ENCODE measurements at regions not wholly inside any gene's neighbourhood (a gene's known extent, or its start where the extent isn't known, plus 50 kb on each side); places are given as distances from the start of the nearest gene placed in this dataset.

DNA sequence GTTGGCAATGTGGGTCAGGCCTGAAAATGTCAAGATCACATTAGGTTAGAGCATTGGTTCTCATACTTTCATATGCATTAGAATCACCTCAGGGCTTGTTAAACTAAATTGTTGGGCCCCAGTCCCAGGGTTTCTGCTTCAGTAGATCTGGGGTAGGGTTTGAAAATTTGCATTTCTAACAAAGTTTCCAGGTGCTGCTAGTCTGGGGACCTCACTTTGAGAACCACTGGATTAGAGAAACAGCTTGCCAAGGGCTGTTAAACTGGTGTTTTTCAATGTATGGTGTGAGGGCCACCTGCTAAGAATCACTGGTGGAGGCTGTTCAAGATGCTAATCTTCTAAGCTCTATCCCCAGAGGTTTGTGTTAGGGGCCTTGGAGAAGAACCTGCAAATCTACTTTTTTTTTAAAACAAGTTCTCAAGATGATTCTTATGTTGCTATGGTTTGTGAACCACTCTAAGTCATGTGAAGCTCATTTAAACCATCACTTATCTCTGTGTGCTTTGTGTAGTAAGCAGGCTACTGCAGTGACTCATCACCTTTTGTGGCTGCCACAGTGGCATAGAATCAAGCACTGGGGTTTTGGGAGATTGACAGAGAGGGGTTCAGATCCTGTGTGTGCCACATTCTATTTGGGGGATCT is 152.2 kb downstream of the S1PR1 start:
- no peak for TF ChIP-seq JUN (IDR thresholded peaks at IDR 0.05; ENCODE audit: borderline replicate concordance, insufficient read depth, insufficient read length, low read depth)
- peak; percentile 40 for TF ChIP-seq FOS (IDR thresholded peaks at IDR 0.05; ENCODE audit: borderline replicate concordance, insufficient read depth, low read length)
- TF ChIP-seq, protein P1, sequence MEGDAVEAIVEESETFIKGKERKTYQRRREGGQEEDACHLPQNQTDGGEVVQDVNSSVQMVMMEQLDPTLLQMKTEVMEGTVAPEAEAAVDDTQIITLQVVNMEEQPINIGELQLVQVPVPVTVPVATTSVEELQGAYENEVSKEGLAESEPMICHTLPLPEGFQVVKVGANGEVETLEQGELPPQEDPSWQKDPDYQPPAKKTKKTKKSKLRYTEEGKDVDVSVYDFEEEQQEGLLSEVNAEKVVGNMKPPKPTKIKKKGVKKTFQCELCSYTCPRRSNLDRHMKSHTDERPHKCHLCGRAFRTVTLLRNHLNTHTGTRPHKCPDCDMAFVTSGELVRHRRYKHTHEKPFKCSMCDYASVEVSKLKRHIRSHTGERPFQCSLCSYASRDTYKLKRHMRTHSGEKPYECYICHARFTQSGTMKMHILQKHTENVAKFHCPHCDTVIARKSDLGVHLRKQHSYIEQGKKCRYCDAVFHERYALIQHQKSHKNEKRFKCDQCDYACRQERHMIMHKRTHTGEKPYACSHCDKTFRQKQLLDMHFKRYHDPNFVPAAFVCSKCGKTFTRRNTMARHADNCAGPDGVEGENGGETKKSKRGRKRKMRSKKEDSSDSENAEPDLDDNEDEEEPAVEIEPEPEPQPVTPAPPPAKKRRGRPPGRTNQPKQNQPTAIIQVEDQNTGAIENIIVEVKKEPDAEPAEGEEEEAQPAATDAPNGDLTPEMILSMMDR (IDR thresholded peaks at IDR 0.05; ENCODE audit: extremely low read depth in 1 of 2, insufficient read depth in 1 of 2, low read depth in 1 of 2, low read length in 2 of 2): no peak
- ChIA-PET POLR2A (no interaction called here), CTCF (interaction anchor here (0.9 to 1.9 kb wide), 3 partner anchors 13 to 49 kb away, joined by 3 to 5 read pairs (median 3); no protein-coding TSS in a partner anchor)
- Histone ChIP-seq H3K79me2 (ENCODE audit: control insufficient read depth, insufficient read depth, low read length) (no peaks in the 10 kb centered on the region), H3K36me3 (ENCODE audit: control insufficient read depth in 2 of 2, extremely low read depth in 1 of 2, insufficient read depth in 2 of 2, low read length in 2 of 2) (no peaks in the 10 kb centered on the region), H3K9me1 (replicated peaks; ENCODE audit: control insufficient read depth, extremely low read depth, insufficient read depth, low read length) (no peaks in the 10 kb centered on the region), H3K27me3 (ENCODE audit: control insufficient read depth in 2 of 2, insufficient read depth in 2 of 2, low read length in 2 of 2) (no peaks in the 10 kb centered on the region), H3K9me3 (replicated peaks; ENCODE audit: control insufficient read depth, insufficient read depth, low read length) (no peaks in the 10 kb centered on the region), H3K4me2 (ENCODE audit: insufficient read depth, low read length) (no peak overlapping the region), H2AFZ (ENCODE audit: low read depth, low read length) (no peak overlapping the region), H4K20me1 (replicated peaks; ENCODE audit: control insufficient read depth, extremely low read depth, insufficient read depth, low read length) (no peaks in the 10 kb centered on the region), H3K4me3 (replicated peaks in 1 of 3; ENCODE audit: insufficient read depth in 1 of 3, low read depth in 1 of 3, low read length in 3 of 3) (no peak overlapping the region), H3K4me1 (ENCODE audit: control insufficient read depth, extremely low read depth, insufficient read depth, low read length) (no peaks in the 10 kb centered on the region), H3K27ac (ENCODE audit: insufficient read depth, low read depth, low read length) (no peak overlapping the region), H3K9ac (replicated peaks; ENCODE audit: extremely low read depth, insufficient read depth, low read length) (no peak overlapping the region)
- intact Hi-C loops (cut with micrococcal nuclease): no loop called here
- no TSS peak for BruUV-seq (replicated peaks)
- DNase-seq (ENCODE audit: low read depth, low spot score) (no peak), FAIRE-seq (no peak)
- dilution Hi-C loops (cut with MboI; ENCODE audit: extremely low pct_ligation_motif_present, low sequenced_read_pairs): no loop called here

DNA sequence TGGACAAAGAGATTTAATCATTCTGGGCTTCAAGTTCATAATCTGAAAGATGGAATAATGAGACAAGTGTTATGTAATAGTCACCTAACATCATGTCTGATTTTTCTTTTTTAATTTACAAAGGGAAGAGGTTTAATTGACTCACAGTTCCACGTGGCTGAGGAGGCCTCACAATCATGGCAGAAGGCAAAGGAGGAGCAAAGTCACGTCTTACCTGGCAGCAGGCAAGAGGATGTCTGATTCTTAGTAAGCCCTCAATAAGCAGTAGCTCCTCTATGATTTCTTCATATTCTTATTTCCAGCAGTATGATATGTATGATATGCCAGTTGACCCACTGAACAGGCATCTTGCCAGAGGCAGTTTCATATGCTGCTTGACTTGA is 152.7 kb downstream of the S1PR1 start:
- Histone ChIP-seq H3K4me1 (ENCODE audit: control insufficient read depth, extremely low read depth, insufficient read depth, low read length) (no peaks in the 10 kb centered on the region), H3K79me2 (ENCODE audit: control insufficient read depth, insufficient read depth, low read length) (no peaks in the 10 kb centered on the region), H3K4me2 (ENCODE audit: insufficient read depth, low read length) (no peak overlapping the region), H3K9ac (replicated peaks; ENCODE audit: extremely low read depth, insufficient read depth, low read length) (no peak overlapping the region), H3K36me3 (ENCODE audit: control insufficient read depth in 2 of 2, extremely low read depth in 1 of 2, insufficient read depth in 2 of 2, low read length in 2 of 2) (no peaks in the 10 kb centered on the region), H3K27ac (ENCODE audit: insufficient read depth, low read depth, low read length) (no peak overlapping the region), H2AFZ (ENCODE audit: low read depth, low read length) (no peak overlapping the region), H3K9me1 (replicated peaks; ENCODE audit: control insufficient read depth, extremely low read depth, insufficient read depth, low read length) (no peaks in the 10 kb centered on the region), H4K20me1 (replicated peaks; ENCODE audit: control insufficient read depth, extremely low read depth, insufficient read depth, low read length) (no peaks in the 10 kb centered on the region), H3K27me3 (ENCODE audit: control insufficient read depth in 2 of 2, insufficient read depth in 2 of 2, low read length in 2 of 2) (no peaks in the 10 kb centered on the region), H3K9me3 (replicated peaks; ENCODE audit: control insufficient read depth, insufficient read depth, low read length) (no peaks in the 10 kb centered on the region), H3K4me3 (replicated peaks in 1 of 3; ENCODE audit: insufficient read depth in 1 of 3, low read depth in 1 of 3, low read length in 3 of 3) (no peak overlapping the region)
- no peak for FAIRE-seq
- POLR2A ChIA-PET: no interaction called here
- dilution Hi-C loops (cut with MboI; ENCODE audit: extremely low pct_ligation_motif_present, low sequenced_read_pairs) (no loop called here), intact Hi-C loops (cut with micrococcal nuclease) (no loop called here)
- BruUV-seq (replicated peaks): no TSS peak
- TF ChIP-seq GATA2 (IDR thresholded peaks at IDR 0.05; ENCODE audit: insufficient read depth, insufficient read length, low read depth, low read length) (no peak), EZH2 (IDR thresholded peaks at IDR 0.05; ENCODE audit: borderline replicate concordance, low read depth, low read length, severe bottlenecking) (no peak), FOS (IDR thresholded peaks at IDR 0.05; ENCODE audit: borderline replicate concordance, insufficient read depth, low read length) (no peak), MYC (IDR thresholded peaks at IDR 0.05; ENCODE audit: low read depth, low read length) (no peak), POLR2AphosphoS5 (IDR thresholded peaks at IDR 0.05; ENCODE audit: insufficient read depth, low read depth, low read length) (no peak), JUN (IDR thresholded peaks at IDR 0.05; ENCODE audit: borderline replicate concordance, insufficient read depth, insufficient read length, low read depth) (no peak), POLR2A (IDR thresholded peaks at IDR 0.05; ENCODE audit: low read depth, low read length) (no peak)
- TF ChIP-seq, protein P2, sequence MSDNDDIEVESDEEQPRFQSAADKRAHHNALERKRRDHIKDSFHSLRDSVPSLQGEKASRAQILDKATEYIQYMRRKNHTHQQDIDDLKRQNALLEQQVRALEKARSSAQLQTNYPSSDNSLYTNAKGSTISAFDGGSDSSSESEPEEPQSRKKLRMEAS (IDR thresholded peaks at IDR 0.05; ENCODE audit: insufficient read depth, insufficient read length): no peak
- TF ChIP-seq, protein P1 (IDR thresholded peaks at IDR 0.05; ENCODE audit: extremely low read depth in 1 of 2, insufficient read depth in 1 of 2, low read depth in 1 of 2, low read length in 2 of 2): no peak
- CTCF ChIA-PET: interaction anchor here (0.9 to 1.9 kb wide), 3 partner anchors 14 to 49 kb away, joined by 3 to 5 read pairs (median 3); no protein-coding TSS in a partner anchor
- DNase-seq (ENCODE audit: low read depth, low spot score): no peak
